ENCODE measurements at regions not wholly inside any gene's neighbourhood (a gene's known extent, or its start where the extent isn't known, plus 50 kb on each side); places are given as distances from the start of the nearest gene placed in this dataset.

GRCh38 chr10:78224602-78225001 lies 190.9 kb downstream of the RPS24 start:
- Histone ChIP-seq H3K9me3 (ENCODE audit: low read depth, low read length, poor library complexity, severe bottlenecking) (no peaks in the 10 kb centered on the region), H3K36me3 (ENCODE audit: insufficient read depth, low read length, poor library complexity, severe bottlenecking) (no peaks in the 10 kb centered on the region), H3K27ac (ENCODE audit: low read depth, low read length, poor library complexity, severe bottlenecking) (no peak overlapping the region), H3K4me1 (ENCODE audit: insufficient read depth, low read length, poor library complexity, severe bottlenecking) (no peaks in the 10 kb centered on the region), H3K4me3 (ENCODE audit: low read depth, low read length, poor library complexity, severe bottlenecking) (no peak overlapping the region), H3K27me3 (replicated peaks; ENCODE audit: insufficient read depth, low read depth, low read length, poor library complexity) (no peaks in the 10 kb centered on the region)
- no peak for DNase-seq (ENCODE audit: low spot score)
- POLR2A ChIA-PET (ENCODE audit: low non-redundant PET): no interaction called here
- no TSS peak for BruUV-seq (replicated peaks)
- CTCF ChIA-PET: no interaction called here
- no peak for TF ChIP-seq CTCF (conservative IDR thresholded peaks at IDR 0.05; ENCODE audit: low read depth, low read length)
- no peak for TF ChIP-seq EZH2 (IDR thresholded peaks at IDR 0.05; ENCODE audit: borderline replicate concordance, low read depth, low read length, poor library complexity, severe bottlenecking)
- intact Hi-C loops (cut with micrococcal nuclease; ENCODE audit: unreplicated experiment): no loop called here

- no peak overlapping the region for H3K27ac ChIP-seq (ENCODE audit: low read depth, low read length, poor library complexity, severe bottlenecking)
- H3K9me3 ChIP-seq (ENCODE audit: low read depth, low read length, poor library complexity, severe bottlenecking): no peaks in the 10 kb centered on the region
- H3K4me1 ChIP-seq (ENCODE audit: insufficient read depth, low read length, poor library complexity, severe bottlenecking): no peaks in the 10 kb centered on the region
- no peak overlapping the region for H3K4me3 ChIP-seq (ENCODE audit: low read depth, low read length, poor library complexity, severe bottlenecking)
- no TSS peak for BruUV-seq (replicated peaks)
- intact Hi-C loops (cut with micrococcal nuclease; ENCODE audit: unreplicated experiment): no loop called here
- no peaks in the 10 kb centered on the region for H3K36me3 ChIP-seq (ENCODE audit: insufficient read depth, low read length, poor library complexity, severe bottlenecking)
- TF ChIP-seq CTCF (conservative IDR thresholded peaks at IDR 0.05; ENCODE audit: low read depth, low read length): no peak
- TF ChIP-seq EZH2 (IDR thresholded peaks at IDR 0.05; ENCODE audit: borderline replicate concordance, low read depth, low read length, poor library complexity, severe bottlenecking): no peak
- POLR2A ChIA-PET (ENCODE audit: low non-redundant PET): no interaction called here
- H3K27me3 ChIP-seq (replicated peaks; ENCODE audit: insufficient read depth, low read depth, low read length, poor library complexity): no peaks in the 10 kb centered on the region
- DNase-seq (ENCODE audit: low spot score): no peak
- CTCF ChIA-PET: no interaction called here
Observed at GRCh38 chr10:78225594-78225993, 191.9 kb downstream of the RPS24 start.

- ChIA-PET POLR2A (ENCODE audit: low non-redundant PET) (no interaction called here), CTCF (no interaction called here)
- TF ChIP-seq CTCF (conservative IDR thresholded peaks at IDR 0.05; ENCODE audit: low read depth, low read length): no peak
- TF ChIP-seq EZH2 (IDR thresholded peaks at IDR 0.05; ENCODE audit: borderline replicate concordance, low read depth, low read length, poor library complexity, severe bottlenecking): no peak
- no peaks in the 10 kb centered on the region for H3K9me3 ChIP-seq (ENCODE audit: low read depth, low read length, poor library complexity, severe bottlenecking)
- DNase-seq (ENCODE audit: low spot score): peak; percentile 14
- intact Hi-C loops (cut with micrococcal nuclease; ENCODE audit: unreplicated experiment): no loop called here
- H3K27ac ChIP-seq (ENCODE audit: low read depth, low read length, poor library complexity, severe bottlenecking): no peak overlapping the region
- H3K36me3 ChIP-seq (ENCODE audit: insufficient read depth, low read length, poor library complexity, severe bottlenecking): no peaks in the 10 kb centered on the region
- no TSS peak for BruUV-seq (replicated peaks)
- H3K27me3 ChIP-seq (replicated peaks; ENCODE audit: insufficient read depth, low read depth, low read length, poor library complexity): no peaks in the 10 kb centered on the region
- H3K4me1 ChIP-seq (ENCODE audit: insufficient read depth, low read length, poor library complexity, severe bottlenecking): no peaks in the 10 kb centered on the region
- no peak overlapping the region for H3K4me3 ChIP-seq (ENCODE audit: low read depth, low read length, poor library complexity, severe bottlenecking)
Observed at GRCh38 chr10:78229489-78229888, 195.8 kb downstream of the RPS24 start.
